EH (cell line): ENCODE measurements at regions not wholly inside any gene's neighbourhood (a gene's known extent, or its start where the extent isn't known, plus 50 kb on each side); places are given as distances from the start of the nearest gene placed in this dataset.

ENCODE experiments used
- DNase-seq: peaks from one replicate; pipeline ENCODE4 v3.0.0-alpha.2; 2015; ENCODE audit warnings: low read depth

DNA sequence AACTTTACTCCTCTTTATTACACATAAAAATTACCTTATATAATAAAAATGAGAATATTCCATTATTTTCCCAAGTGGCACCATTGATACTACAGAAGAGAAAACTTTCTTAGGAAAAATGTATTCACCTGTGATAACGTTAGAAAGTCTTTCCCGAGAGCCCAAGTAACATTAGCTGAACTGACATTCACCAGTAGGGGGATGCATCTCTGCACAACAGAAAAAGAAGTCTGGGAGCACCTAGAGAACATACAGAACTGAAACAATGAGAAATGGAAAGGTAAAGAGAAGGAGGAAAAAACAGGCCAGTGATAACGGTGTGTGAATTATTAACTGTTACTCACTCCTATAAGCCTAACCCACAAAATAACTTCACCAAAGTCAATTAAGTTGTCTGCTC, 423.3 kb downstream of the CENPC start:
- DNase-seq: no peak

- no peak for DNase-seq
Observed at GRCh38 chr4:67120369-67120768, 424.9 kb downstream of the CENPC start.

DNA sequence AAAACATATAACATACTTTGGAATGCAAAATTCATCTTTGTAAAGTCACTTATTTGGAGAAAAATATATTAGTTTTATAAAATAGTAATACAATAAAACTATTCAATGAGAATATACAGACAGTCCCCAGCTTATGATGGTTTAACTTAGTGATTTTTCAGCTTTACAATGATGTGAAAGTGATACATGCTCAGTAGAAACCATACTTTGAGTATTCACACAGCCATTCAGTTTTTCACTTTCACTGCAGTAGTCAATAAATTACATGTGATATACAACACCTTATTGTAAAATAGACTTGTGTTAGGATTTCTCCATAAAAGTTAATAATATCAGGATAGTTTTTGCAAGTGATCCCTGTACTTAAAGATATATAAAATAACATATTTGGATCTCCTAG, 436.0 kb downstream of the CENPC start:
- DNase-seq: no peak

DNA sequence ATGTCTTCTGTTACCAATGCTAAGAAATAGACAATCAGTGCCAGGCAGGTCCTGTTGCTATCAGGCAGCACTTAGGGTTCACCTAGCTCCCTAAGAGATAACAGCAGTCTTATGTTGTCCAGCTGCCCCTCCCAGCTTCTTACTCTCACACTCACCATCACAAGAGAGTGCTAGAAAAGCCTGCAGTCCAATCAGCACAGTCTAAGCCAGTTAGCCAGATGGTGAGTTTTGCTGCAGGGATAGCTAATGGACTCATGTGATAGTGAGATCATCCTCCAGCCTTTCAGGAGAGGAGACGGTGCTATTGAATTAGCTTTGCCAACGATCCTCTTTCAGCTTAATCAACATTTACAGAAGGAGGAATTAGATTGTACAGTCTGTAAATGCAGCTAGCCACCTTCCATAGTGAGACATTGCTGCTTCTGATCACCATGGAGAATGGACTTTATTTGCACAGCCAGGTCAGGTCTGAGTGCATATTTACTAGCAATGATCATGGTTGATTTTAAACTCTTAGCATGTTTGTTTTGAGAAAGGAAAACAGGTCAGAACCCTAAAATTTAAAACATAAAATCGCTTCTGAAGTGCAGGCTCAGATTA, 438.3 kb downstream of the CENPC start:
- DNase-seq: no peak

- DNase-seq: no peak
Observed at GRCh38 chr4:67104145-67104544, 441.2 kb downstream of the CENPC start.

DNA sequence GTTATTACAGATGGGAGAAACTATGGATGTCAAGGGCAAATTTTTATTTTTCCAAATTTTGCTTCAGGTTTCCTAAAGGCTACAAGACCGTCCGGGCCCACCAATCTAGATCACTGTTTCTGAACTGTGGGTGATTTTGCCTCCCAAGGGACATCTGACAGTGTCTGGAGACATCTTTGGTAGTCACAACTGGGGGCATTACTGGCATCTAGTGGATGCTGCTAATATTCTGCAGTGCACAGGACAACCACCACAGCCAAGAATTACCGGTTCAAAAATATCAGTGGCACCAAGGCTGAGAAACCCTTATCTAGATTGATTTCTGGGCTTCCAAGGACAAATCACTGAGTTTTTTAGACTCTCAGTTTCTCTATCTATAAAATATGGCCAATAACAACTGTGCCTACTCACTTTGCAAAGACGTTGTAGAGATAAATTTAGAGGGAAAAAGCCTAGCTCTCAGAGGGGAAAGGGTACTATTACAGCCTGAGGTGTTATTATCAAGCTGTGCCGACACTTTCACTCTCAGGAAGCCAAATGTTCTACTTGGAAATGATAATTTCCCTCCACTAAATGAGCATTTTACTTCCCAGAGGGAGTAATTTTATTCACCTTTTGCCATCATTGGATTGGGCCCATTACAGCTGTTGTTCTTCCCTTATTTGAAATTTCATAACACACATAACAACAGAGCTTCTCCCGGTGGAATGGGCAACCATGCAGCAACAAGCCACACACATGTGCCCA, 442.1 kb downstream of the CENPC start:
- DNase-seq: no peak

- no peak for DNase-seq
Observed at GRCh38 chr4:67101612-67102011, 443.7 kb downstream of the CENPC start.

DNA sequence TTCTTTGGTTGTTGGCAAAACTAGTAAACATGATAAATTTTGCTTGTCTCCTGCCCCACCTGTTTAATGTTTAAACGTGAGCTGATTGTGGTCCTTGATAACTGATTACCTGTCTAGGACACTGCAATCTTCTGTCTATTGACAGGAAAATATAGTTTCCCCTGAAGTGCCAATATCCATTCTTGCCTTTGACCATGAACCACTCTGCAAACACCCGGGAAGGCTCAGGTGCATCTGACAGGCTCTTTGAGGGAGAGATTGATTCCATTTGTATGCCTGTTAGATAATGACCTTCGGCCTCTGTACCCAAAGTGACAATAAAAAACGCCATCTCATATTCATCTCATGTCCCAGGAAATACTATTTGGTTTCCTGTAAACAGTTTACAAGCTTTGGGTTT, 453.0 kb downstream of the CENPC start:
- no peak for DNase-seq

DNA sequence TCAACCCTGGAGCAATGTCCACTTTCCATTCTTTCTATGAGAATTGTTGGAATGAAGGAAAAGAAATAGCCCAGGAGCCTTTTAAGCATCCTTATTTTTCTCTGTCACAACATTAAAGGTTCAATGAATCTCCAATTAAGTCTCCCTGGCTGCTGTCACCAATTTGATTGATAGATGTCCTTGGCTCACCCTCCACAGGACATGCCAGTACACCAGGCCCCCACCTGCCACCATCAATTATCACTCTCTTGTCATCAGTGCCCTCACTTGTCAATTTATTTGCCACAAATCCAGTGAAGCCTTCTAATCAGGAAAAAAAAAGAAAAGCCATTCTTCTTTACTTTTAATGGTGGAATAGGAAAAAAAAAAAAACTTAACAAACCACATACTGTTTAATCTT, 453.6 kb downstream of the CENPC start:
- no peak for DNase-seq

- no peak for DNase-seq
Observed at GRCh38 chr4:67087897-67088296, 457.4 kb downstream of the CENPC start.

DNA sequence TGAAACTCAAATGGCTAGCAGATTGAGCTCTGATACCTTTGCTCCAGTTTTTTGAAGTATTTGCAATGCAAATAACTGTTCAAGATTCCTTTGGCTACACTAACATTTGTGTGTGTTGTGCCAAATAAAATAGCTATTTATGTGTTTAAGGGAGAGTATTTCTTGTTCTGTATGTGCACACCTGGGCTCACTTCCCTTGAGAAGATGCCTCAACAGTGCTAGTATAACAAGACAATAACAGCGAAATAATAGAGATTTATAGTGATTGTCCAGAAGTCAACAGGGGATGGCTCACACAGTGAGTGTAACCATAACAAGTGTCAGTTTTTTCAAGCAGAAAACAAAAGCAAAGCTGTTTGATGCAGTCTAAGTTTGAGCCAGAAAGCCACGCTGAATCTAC, 460.5 kb downstream of the CENPC start:
- no peak for DNase-seq

- no peak for DNase-seq
Observed at GRCh38 chr4:67083496-67083895, 461.8 kb downstream of the CENPC start.

GRCh38 chr4:67082746-67083145, 462.6 kb downstream of the CENPC start:
- no peak for DNase-seq

- DNase-seq: no peak
Observed at GRCh38 chr4:67080046-67080557, 465.2 kb downstream of the CENPC start.

GRCh38 chr4:67071641-67072040, 473.7 kb downstream of the CENPC start:
- no peak for DNase-seq

DNA sequence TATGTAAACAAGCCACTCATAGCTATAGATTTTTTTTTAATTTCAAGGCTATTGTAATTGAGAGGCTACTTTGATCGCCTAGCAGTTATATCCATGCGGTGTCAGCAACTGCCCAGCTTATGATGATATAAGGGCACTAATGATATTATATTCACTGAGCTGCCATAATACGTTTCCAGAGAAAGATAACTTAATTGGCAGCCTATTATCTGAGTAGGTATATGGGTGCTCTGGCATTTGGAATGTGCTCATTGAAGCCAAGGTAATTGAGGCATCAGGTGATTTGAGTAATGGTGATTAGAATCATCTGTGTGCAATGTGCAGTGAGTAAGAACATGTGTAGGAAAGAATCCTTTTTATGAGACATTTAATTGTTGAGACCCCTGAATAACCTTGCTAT, 490.0 kb downstream of the CENPC start:
- DNase-seq: no peak

GRCh38 chr4:67054896-67055295, 490.4 kb downstream of the CENPC start:
- DNase-seq: peak; percentile 35

DNA sequence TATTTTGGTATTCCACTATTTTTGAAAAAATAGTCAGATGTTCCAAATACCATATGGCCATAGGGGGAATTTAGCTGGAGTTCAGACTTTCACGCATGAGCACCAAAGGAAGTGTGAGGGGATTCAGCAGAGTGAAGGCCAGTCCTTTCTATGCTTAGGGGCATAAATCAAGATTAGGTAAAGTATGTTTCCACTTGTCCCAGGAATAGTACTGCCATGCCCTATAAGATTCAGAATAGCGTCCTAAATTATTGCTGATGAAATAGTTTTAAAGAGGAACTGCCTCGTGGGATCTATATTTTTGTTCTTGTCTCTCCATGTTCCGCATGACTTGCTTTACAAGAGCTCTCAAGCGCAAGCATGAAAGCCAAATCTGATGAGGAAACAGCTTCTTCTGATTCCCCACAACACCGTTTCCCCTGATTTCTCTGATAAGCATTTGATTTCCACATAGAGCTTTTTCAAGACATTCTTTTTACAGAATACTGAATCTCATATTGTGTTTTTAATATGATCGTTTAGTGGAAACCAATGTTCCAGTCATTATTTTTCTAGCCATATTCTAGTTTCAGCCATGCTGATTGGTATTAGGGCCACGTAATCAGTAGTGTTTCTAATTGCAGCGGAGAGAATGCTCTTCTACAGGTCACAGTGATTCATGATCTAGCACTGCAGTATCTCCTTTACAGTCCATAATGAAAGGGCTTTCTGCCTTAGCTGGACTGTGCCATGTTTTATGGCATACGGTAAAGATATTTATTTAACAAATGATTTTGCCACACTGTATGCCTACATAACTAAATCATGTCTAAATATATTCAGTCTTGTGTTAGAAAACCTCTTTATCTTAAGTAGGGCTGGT, 492.3 kb downstream of the CENPC start:
- no peak for DNase-seq

DNA sequence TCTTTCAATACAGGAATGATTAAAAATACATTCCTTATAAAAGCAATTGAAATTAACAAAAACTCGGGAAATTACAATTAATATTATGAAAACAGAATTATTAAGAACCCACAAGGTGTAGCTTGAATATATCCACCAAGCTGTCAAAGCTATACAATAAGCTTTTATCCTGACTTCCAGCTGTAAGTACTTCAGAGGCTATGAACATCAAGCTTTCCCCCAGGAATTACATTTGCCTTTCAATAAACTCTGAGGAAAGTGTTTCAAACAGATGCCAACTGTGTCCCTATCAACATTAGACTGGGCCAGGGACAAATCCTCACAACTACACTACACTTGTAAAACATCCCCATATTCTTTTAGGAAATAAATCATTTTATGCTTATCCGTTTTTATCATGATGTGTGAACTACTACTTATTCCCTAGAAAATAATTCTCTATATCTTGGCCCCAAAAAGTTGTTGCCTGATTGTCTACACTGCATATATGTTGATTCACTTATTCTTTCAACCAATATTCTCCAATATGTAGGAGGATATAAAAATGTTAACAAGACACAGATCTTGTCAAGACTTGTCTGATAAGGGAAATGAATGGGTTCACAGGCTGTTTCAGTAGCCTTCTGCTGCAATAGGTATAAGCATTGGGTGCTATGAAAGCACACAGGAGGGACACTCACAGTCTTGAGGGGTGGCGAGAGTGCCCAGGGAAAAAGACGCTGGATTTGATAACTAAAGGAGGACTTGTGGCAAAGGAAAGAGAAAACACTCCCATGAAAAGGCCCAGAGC, 494.1 kb downstream of the CENPC start:
- DNase-seq: no peak

GRCh38 chr4:67049446-67049845, 495.9 kb downstream of the CENPC start:
- no peak for DNase-seq

- no peak for DNase-seq
Observed at GRCh38 chr4:67048530-67048929, 496.8 kb downstream of the CENPC start.

- no peak for DNase-seq
Observed at GRCh38 chr4:67040315-67040714, 505.0 kb downstream of the CENPC start.
